ENCODE measurements at regions not wholly inside any gene's neighbourhood (a gene's known extent, or its start where the extent isn't known, plus 50 kb on each side); places are given as distances from the start of the nearest gene placed in this dataset.
"Not testable (repeated sequence)": the region's sequence is repeated elsewhere in the genome, so short reads cannot be mapped to it uniquely, and the experiment has no call there.

DNA sequence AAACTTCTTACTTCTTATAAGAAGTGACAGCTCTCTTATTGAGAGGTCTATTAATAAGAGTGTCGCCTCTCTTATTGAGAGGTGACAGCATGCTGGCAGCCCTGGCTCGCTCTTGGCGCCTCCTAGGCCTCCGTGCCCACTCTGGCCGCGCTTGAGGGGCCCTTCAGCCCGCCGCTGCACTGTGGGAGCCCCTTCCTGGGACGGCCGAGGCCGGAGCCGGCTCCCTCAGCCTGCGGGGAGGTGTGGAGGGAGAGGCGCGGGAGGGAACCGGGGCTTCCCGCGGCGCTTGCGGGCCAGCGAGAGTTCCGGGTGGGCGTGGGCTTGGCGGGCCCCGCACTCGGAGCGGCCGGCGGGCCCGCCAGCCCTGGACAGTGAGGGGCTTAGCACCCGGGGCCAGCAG is 554.2 kb upstream of the ACTRT1 start:
- H3K27ac Mint-ChIP-seq; DNase-seq; H3K9me3 ChIP-seq (ENCODE audit: control insufficient read depth in 2 of 2, low read length in 2 of 2); H3K36me3 Mint-ChIP-seq; H3K4me1 ChIP-seq (ENCODE audit: control insufficient read depth, insufficient read depth, low read length, poor library complexity, severe bottlenecking); H3K4me3 Mint-ChIP-seq; H3K36me3 ChIP-seq (ENCODE audit: control insufficient read depth, insufficient read depth, low read length); H3K9me3 Mint-ChIP-seq; H3K27me3 ChIP-seq (ENCODE audit: control insufficient read depth, insufficient read depth, low read length); H3K4me3 ChIP-seq (ENCODE audit: low read depth, low read length); H3K27me3 Mint-ChIP-seq; H3K27ac ChIP-seq (ENCODE audit: insufficient read depth, low read length, poor library complexity, severe bottlenecking); H3K4me1 Mint-ChIP-seq; ATAC-seq (ENCODE audit: low read depth in 2 of 2): not testable (repeated sequence)

DNA sequence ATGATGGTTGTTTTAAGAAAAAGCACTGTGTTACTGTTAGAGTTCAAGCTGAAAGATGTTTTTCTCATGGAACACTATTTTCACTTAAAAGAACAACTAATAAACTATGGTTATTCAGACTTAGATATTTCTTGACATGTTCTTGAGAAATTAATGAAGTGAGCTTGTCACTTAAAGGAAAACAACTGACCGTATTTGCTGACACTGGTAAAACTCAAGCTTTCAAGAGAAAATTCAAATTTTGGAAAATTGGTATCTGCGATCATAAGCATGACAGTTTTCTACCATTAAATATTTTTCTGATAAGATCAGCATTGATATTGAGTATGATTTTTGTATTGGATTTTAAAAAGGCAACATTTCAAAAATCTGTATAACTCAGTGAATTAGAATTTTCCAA is 549.5 kb upstream of the ACTRT1 start:
- no peaks in the 10 kb centered on the region for H3K4me1 ChIP-seq (ENCODE audit: control insufficient read depth, insufficient read depth, low read length, poor library complexity, severe bottlenecking)
- no peaks in the 10 kb centered on the region for H3K36me3 Mint-ChIP-seq
- H3K27me3 Mint-ChIP-seq, result peaks cover 5% of the 10 kb centered on the region
- no peak overlapping the region for H3K27ac Mint-ChIP-seq
- no peak overlapping the region for H3K27ac ChIP-seq (ENCODE audit: insufficient read depth, low read length, poor library complexity, severe bottlenecking)
- H3K4me1 Mint-ChIP-seq, result no peaks in the 10 kb centered on the region
- no peak overlapping the region for H3K4me3 Mint-ChIP-seq
- no peaks in the 10 kb centered on the region for H3K9me3 ChIP-seq (ENCODE audit: control insufficient read depth in 2 of 2, low read length in 2 of 2)
- DNase-seq (no peak), ATAC-seq (ENCODE audit: low read depth in 2 of 2) (no peak)
- H3K27me3 ChIP-seq (ENCODE audit: control insufficient read depth, insufficient read depth, low read length), result no peaks in the 10 kb centered on the region
- no peak overlapping the region for H3K4me3 ChIP-seq (ENCODE audit: low read depth, low read length)
- no peaks in the 10 kb centered on the region for H3K36me3 ChIP-seq (ENCODE audit: control insufficient read depth, insufficient read depth, low read length)
- peaks cover 0 to 2% (median 0%) of the 10 kb centered on the region in 7 donors for H3K9me3 Mint-ChIP-seq

DNA sequence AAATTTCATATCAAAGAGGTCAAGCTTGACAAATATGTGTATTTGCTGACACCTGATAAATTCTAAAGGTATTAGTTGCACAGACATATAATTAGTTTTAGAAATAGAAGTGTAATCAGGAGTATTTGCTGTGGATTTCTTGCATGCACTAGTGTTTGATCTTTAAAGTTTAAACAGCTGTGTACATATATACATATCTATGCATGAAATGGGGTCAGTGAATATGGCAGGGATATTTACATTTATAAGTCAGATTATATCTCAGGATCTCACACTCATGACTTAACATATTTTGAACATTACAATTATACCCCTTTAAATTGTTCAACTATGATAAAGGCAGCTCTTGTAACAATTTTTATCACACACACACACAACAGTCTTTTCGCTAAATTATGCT is 547.4 kb upstream of the ACTRT1 start:
- no peak overlapping the region for H3K27ac Mint-ChIP-seq
- H3K27ac ChIP-seq (ENCODE audit: insufficient read depth, low read length, poor library complexity, severe bottlenecking), result no peak overlapping the region
- no peaks in the 10 kb centered on the region for H3K36me3 ChIP-seq (ENCODE audit: control insufficient read depth, insufficient read depth, low read length)
- DNase-seq (no peak), ATAC-seq (ENCODE audit: low read depth in 2 of 2) (no peak)
- no peak overlapping the region for H3K4me3 Mint-ChIP-seq
- H3K27me3 ChIP-seq (ENCODE audit: control insufficient read depth, insufficient read depth, low read length), result no peaks in the 10 kb centered on the region
- no peaks in the 10 kb centered on the region for H3K9me3 ChIP-seq (ENCODE audit: control insufficient read depth in 2 of 2, low read length in 2 of 2)
- no peaks in the 10 kb centered on the region for H3K4me1 ChIP-seq (ENCODE audit: control insufficient read depth, insufficient read depth, low read length, poor library complexity, severe bottlenecking)
- peaks cover 0 to 6% (median 0%) of the 10 kb centered on the region in 7 donors for H3K9me3 Mint-ChIP-seq
- no peaks in the 10 kb centered on the region for H3K36me3 Mint-ChIP-seq
- no peak overlapping the region for H3K4me3 ChIP-seq (ENCODE audit: low read depth, low read length)
- H3K4me1 Mint-ChIP-seq, result no peaks in the 10 kb centered on the region
- H3K27me3 Mint-ChIP-seq, result peaks cover 5% of the 10 kb centered on the region

DNA sequence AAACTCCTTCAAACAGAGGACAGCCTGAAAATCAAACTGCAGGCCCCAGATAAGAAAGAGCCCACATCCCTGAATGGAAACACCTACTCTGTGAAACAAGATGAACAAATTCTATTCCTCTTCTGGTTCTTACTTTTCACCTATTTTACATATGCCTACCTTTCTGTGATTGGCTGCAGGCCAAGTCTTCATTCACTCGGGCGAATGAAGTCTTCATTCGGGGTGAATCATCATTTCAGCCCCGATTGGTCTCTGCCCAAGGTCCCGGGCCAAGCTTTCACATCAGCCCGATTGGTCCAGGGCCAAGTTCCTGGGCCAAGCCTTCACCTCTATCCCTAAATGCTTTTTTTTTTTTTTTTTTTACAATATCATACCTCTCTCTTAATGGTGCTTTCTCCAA is 529.8 kb upstream of the ACTRT1 start:
- Histone ChIP-seq H3K9me3 (ENCODE audit: control insufficient read depth in 2 of 2, low read length in 2 of 2) (no peaks in the 10 kb centered on the region), H3K4me1 (ENCODE audit: control insufficient read depth, insufficient read depth, low read length, poor library complexity, severe bottlenecking) (no peaks in the 10 kb centered on the region), H3K27ac (ENCODE audit: insufficient read depth, low read length, poor library complexity, severe bottlenecking) (no peak overlapping the region), H3K27me3 (ENCODE audit: control insufficient read depth, insufficient read depth, low read length) (no peaks in the 10 kb centered on the region), H3K4me3 (ENCODE audit: low read depth, low read length) (no peak overlapping the region), H3K36me3 (ENCODE audit: control insufficient read depth, insufficient read depth, low read length) (no peaks in the 10 kb centered on the region)
- no peak overlapping the region for H3K27ac Mint-ChIP-seq
- peaks cover 0 to 4% (median 3%) of the 10 kb centered on the region in 7 donors for H3K9me3 Mint-ChIP-seq
- H3K4me3 Mint-ChIP-seq, result no peak overlapping the region
- no peaks in the 10 kb centered on the region for H3K4me1 Mint-ChIP-seq
- DNase-seq (no peak), ATAC-seq (ENCODE audit: low read depth in 2 of 2) (no peak)
- H3K27me3 Mint-ChIP-seq, result no peaks in the 10 kb centered on the region
- no peaks in the 10 kb centered on the region for H3K36me3 Mint-ChIP-seq

DNA sequence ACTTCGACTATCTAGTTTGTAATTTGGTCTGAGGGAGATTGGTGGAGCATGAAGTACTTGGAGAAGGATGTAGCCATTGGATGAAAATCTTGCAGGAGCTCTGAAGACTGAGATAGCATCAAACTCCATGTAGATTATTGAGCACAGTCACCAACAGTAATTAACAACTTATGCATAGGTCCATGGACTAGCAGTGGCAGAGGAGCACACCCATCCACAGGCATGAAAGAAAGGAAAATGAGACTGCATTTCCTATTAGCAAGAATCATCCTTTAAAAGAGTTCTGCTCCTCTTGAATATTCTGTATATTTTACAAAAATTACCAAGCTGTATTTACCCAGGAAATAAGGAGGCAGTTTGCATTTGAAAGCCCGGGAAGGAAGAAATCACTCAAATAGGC is 529.4 kb upstream of the ACTRT1 start:
- no peaks in the 10 kb centered on the region for H3K36me3 Mint-ChIP-seq
- peaks cover 0 to 4% (median 3%) of the 10 kb centered on the region in 7 donors for H3K9me3 Mint-ChIP-seq
- H3K36me3 ChIP-seq (ENCODE audit: control insufficient read depth, insufficient read depth, low read length), result no peaks in the 10 kb centered on the region
- ATAC-seq (ENCODE audit: low read depth in 2 of 2), result no peak
- H3K4me1 Mint-ChIP-seq, result no peaks in the 10 kb centered on the region
- H3K27ac ChIP-seq (ENCODE audit: insufficient read depth, low read length, poor library complexity, severe bottlenecking), result no peak overlapping the region
- no peak overlapping the region for H3K4me3 ChIP-seq (ENCODE audit: low read depth, low read length)
- H3K27ac Mint-ChIP-seq, result no peak overlapping the region
- DNase-seq, result no peak
- no peak overlapping the region for H3K4me3 Mint-ChIP-seq
- no peaks in the 10 kb centered on the region for H3K27me3 Mint-ChIP-seq
- H3K9me3 ChIP-seq (ENCODE audit: control insufficient read depth in 2 of 2, low read length in 2 of 2), result no peaks in the 10 kb centered on the region
- no peaks in the 10 kb centered on the region for H3K4me1 ChIP-seq (ENCODE audit: control insufficient read depth, insufficient read depth, low read length, poor library complexity, severe bottlenecking)
- H3K27me3 ChIP-seq (ENCODE audit: control insufficient read depth, insufficient read depth, low read length), result no peaks in the 10 kb centered on the region

DNA sequence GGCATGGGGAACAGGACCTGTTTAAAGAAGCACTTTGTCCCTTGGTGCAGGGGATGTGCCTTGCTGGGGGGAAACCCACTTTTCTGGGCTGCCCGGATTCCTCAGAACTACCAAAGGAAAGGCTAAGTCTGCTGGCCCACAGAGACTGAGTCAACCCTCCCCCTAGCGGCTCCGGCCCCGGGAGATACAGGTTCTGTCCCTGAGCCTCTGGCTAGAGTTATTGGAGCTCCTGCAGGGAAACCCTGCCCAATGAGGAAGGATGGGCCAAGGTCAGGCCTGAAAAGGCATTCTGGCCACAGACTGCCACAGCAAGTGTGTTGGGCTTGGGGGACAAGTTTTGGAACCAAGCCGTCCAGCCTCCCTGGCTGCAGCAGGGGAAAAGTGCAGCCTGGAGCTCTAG is 490.9 kb upstream of the ACTRT1 start:
- Histone ChIP-seq H3K9me3 (ENCODE audit: control insufficient read depth in 2 of 2, low read length in 2 of 2) (no peaks in the 10 kb centered on the region), H3K27me3 (ENCODE audit: control insufficient read depth, insufficient read depth, low read length) (no peaks in the 10 kb centered on the region), H3K36me3 (ENCODE audit: control insufficient read depth, insufficient read depth, low read length) (no peaks in the 10 kb centered on the region), H3K4me1 (ENCODE audit: control insufficient read depth, insufficient read depth, low read length, poor library complexity, severe bottlenecking) (no peaks in the 10 kb centered on the region), H3K4me3 (ENCODE audit: low read depth, low read length) (no peak overlapping the region), H3K27ac (ENCODE audit: insufficient read depth, low read length, poor library complexity, severe bottlenecking) (no peak overlapping the region)
- no peak overlapping the region for H3K4me3 Mint-ChIP-seq
- no peaks in the 10 kb centered on the region for H3K27me3 Mint-ChIP-seq
- H3K36me3 Mint-ChIP-seq, result no peaks in the 10 kb centered on the region
- ATAC-seq (ENCODE audit: low read depth in 2 of 2) (no peak), DNase-seq (no peak)
- H3K9me3 Mint-ChIP-seq, result peaks cover 0 to 11% (median 0%) of the 10 kb centered on the region in 7 donors
- H3K4me1 Mint-ChIP-seq, result no peaks in the 10 kb centered on the region
- no peak overlapping the region for H3K27ac Mint-ChIP-seq

DNA sequence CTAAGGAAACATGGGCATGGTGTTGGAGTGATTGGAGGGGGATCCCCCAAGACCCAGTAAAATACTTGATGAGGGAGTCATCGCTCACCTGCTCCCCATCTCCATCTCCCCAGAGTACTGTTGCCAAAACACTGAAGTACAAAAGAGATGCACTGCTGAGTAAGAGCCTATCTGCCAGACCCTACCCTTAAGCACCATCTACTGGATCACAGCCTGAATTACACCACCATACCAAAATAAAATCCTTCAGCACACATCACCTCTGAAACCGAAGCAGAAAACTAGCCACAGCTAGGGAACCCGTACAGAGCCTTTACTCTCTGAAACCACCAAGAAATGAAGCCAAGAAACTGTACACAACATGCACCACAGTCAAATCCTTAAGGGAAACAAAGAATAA is 466.3 kb upstream of the ACTRT1 start:
- Mint-ChIP-seq H3K4me1 (no peaks in the 10 kb centered on the region), H3K4me3 (no peak overlapping the region), H3K9me3 (peaks cover 0 to 5% (median 2%) of the 10 kb centered on the region in 7 donors), H3K27ac (no peak overlapping the region), H3K27me3 (no peaks in the 10 kb centered on the region), H3K36me3 (no peaks in the 10 kb centered on the region)
- ATAC-seq (ENCODE audit: low read depth in 2 of 2) (no peak), DNase-seq (peak in 1 of 3 donors; percentile 1)
- no peak overlapping the region for H3K4me3 ChIP-seq (ENCODE audit: low read depth, low read length)
- no peaks in the 10 kb centered on the region for H3K27me3 ChIP-seq (ENCODE audit: control insufficient read depth, insufficient read depth, low read length)
- no peaks in the 10 kb centered on the region for H3K9me3 ChIP-seq (ENCODE audit: control insufficient read depth in 2 of 2, low read length in 2 of 2)
- no peaks in the 10 kb centered on the region for H3K36me3 ChIP-seq (ENCODE audit: control insufficient read depth, insufficient read depth, low read length)
- no peaks in the 10 kb centered on the region for H3K4me1 ChIP-seq (ENCODE audit: control insufficient read depth, insufficient read depth, low read length, poor library complexity, severe bottlenecking)
- no peak overlapping the region for H3K27ac ChIP-seq (ENCODE audit: insufficient read depth, low read length, poor library complexity, severe bottlenecking)

DNA sequence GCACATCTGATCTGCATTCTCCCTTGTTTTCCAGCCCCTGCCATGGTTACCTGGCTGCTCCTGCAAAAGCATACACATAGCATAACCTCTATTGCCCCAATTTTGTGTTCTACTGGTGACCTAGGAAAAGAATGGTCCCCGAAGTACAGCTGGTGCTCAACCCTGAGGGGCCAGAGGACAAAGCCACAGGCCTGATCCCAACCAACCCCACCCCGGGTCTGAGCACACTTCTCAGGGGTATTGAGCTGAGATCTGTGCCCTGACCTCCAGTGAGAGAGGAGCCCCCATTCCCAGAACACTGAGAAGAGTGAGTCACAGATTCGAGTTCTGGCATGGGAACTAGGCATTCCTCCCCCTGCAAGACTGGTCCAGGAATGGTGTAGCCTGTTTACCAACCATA is 465.5 kb upstream of the ACTRT1 start:
- no peak overlapping the region for H3K4me3 Mint-ChIP-seq
- H3K4me1 ChIP-seq (ENCODE audit: control insufficient read depth, insufficient read depth, low read length, poor library complexity, severe bottlenecking), result no peaks in the 10 kb centered on the region
- H3K4me1 Mint-ChIP-seq, result no peaks in the 10 kb centered on the region
- H3K27ac Mint-ChIP-seq, result no peak overlapping the region
- H3K36me3 ChIP-seq (ENCODE audit: control insufficient read depth, insufficient read depth, low read length), result no peaks in the 10 kb centered on the region
- no peaks in the 10 kb centered on the region for H3K9me3 ChIP-seq (ENCODE audit: control insufficient read depth in 2 of 2, low read length in 2 of 2)
- no peaks in the 10 kb centered on the region for H3K36me3 Mint-ChIP-seq
- peaks cover 0 to 5% (median 2%) of the 10 kb centered on the region in 7 donors for H3K9me3 Mint-ChIP-seq
- H3K27ac ChIP-seq (ENCODE audit: insufficient read depth, low read length, poor library complexity, severe bottlenecking), result no peak overlapping the region
- no peak for DNase-seq
- no peak overlapping the region for H3K4me3 ChIP-seq (ENCODE audit: low read depth, low read length)
- no peak for ATAC-seq (ENCODE audit: low read depth in 2 of 2)
- no peaks in the 10 kb centered on the region for H3K27me3 Mint-ChIP-seq
- H3K27me3 ChIP-seq (ENCODE audit: control insufficient read depth, insufficient read depth, low read length), result no peaks in the 10 kb centered on the region
